HG03565 (cell line): ENCODE measurements at regions not wholly inside any gene's neighbourhood (a gene's known extent, or its start where the extent isn't known, plus 50 kb on each side); places are given as distances from the start of the nearest gene placed in this dataset.

Source experiments
- ATAC-seq: cut with Tn5 transposase; IDR thresholded peaks from one replicate; pipeline ENCODE4 v1.9.1; 2021; ENCODE audit warnings: mild to moderate bottlenecking, moderate library complexity; ENCODE audit not compliant: unreplicated experiment

- ATAC-seq, result no peak
These were observed 725.7 kb upstream of the TENM3 start for GRCh38 chr4:181517491-181517890.

DNA sequence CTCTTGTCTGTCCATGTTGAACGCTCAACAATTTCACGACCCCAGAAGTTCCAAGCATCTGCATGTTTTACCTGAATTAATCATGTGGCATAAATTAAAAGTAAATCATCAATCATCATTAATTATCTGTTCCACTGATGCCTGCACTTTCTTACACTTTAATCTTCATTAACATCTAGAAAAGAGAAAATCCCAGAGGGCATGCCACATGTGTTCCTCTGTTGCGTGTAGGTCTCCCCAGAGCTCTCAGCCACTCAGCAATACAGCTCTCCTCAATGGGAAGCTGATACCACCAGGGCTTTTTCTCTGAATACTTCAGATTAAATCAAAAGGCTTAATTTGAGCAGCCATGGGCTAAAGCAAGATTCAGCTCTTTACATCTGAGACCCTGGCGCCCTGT, 722.4 kb upstream of the TENM3 start:
- no peak for ATAC-seq

DNA sequence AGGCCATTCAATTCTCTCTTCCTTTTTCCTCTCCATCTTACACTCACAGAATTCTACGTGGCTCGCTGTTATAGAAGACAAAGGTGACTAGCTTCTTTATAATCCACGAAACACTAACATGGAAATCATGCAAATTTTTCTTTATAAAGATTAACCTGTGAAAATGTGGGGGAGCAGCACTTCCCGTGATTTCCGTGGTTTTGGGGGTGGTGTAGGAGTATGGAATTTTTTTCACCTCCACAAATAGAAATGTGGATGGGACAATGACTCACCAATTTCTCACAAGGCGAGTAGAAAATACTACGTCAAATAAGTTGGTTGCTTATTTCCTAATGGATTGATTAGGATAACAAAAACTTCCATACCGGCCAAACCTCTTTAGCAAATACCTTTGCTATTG, 719.2 kb upstream of the TENM3 start:
- no peak for ATAC-seq

DNA sequence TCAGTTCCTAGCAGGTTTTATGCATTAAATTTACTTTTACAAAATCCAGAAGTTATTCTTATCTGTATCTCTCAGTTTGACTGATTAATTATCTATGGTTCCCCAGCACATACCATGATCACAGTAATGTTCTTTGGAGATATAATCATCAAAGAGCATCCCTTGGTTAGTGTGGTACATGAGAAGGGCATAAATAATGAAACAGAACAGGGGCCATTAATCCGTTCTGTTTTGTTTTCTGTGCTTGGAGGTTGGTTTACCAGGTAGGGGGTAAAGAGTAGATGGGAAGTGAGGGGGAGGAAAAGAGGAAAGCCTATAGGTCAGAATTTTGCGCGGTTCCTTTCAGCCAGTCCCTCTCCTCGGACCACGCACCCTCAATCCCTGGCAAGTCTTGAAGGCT, 718.7 kb upstream of the TENM3 start:
- no peak for ATAC-seq

- no peak for ATAC-seq
These were observed 717.6 kb upstream of the TENM3 start for GRCh38 chr4:181525634-181526033.

DNA sequence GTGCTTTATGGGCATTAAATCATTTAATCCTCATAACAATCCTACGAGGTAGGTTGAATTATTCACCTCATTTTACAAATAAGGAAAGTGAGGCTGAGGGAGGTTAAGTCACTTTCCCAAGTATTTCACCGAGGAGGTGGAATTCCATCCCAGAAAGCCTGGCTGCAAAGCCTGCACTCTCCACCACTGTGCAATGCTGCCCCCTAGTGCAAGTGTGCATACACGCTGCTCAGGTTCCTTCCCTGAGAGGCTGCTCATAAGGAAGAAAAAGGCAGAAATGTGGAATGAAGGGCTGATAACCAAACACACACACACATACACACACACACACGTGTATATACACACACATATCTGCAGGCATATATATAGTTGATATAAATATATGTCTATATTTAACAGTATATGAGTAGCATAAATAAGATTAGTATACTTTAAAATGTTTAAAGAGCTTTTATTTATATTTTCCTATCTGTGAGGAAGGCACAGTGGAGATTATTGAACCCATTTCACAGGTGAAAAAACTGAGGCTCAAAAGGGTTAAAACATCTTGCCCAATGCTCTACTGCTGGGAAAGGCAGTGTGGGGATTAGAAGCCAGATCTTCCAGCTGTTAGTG, 714.5 kb upstream of the TENM3 start:
- peak; percentile 71 for ATAC-seq

GRCh38 chr4:181529537-181529936, 713.7 kb upstream of the TENM3 start:
- ATAC-seq, result no peak

DNA sequence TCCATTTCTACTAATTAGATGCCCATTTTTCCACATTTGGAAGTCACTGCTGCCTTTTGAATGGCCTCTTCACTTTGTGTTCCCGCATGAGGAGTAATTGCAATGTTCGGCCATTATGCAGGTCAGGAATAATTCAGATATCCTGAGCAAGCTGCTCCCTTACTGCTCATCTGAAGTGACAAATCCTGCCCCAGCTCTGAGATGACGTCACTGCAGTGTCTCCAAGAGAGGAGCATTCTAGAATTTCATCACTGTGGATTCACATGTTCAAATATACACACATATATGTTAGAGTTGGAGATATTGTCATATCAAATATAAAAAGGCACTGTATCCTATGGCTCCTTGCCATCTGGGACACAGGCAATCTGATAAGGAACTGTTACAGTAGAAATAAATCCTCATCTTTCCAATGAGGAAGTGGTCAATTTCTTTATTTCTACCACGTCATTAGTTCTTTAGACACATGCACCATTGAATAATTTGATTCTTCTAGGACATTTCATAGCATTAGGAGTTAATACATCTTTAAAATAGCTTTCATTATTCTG, 706.9 kb upstream of the TENM3 start:
- ATAC-seq, result no peak

- ATAC-seq, result no peak
These were observed 706.3 kb upstream of the TENM3 start for GRCh38 chr4:181536811-181537434.

DNA sequence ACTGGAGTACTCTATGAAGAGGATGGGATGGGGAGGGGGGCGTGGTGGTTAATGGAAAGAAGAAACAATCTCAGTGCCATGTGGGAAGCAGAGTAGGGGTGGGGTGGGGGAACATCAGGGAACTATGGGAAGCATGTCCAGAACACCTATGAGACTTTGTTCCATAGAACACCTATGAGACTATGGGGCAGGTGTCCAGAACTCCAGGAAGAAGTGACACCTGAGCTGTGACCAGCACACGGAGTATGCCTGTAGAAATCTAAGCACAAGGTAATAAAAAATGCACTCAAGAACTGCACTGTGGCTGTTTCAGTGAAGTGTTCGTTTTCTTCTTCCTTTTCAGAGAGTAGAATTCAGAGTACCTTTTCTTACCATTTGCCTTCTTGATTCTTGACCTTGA, 704.8 kb upstream of the TENM3 start:
- no peak for ATAC-seq

- no peak for ATAC-seq
These were observed 701.8 kb upstream of the TENM3 start for GRCh38 chr4:181541396-181541795.

DNA sequence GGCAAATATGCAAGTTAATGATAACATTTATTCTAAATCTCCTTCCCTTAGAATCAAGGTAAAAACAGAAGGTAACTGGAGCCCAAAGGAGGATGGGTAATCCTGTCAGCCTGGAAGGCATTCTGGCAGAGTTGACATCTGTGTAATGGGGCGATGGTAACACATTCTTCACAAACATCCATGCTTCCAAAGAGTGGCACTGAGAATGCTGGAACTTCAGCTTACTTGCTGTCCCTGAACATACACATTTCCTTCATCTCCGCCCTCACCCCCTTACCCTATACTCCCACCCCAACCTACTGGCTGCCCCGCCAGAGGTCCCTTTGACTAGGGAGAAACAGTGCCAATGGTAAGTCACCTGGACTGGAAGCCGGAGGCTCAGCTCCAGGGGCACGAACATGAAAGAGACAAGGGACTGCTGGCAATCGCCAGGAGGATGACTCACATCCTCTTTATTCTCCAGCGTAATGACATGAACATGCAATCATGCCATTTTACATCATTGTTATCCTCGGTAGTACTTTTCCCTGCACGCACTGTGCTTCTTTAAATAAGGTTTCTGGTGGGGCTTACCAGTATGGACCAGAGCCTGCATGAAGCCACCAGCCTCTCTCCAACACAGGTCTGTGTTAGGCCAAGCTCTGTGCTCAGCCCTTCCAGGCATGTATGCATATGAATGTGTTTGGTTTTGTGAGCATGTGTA, 694.2 kb upstream of the TENM3 start:
- ATAC-seq, result no peak

- no peak for ATAC-seq
These were observed 693.5 kb upstream of the TENM3 start for GRCh38 chr4:181549576-181550188.

DNA sequence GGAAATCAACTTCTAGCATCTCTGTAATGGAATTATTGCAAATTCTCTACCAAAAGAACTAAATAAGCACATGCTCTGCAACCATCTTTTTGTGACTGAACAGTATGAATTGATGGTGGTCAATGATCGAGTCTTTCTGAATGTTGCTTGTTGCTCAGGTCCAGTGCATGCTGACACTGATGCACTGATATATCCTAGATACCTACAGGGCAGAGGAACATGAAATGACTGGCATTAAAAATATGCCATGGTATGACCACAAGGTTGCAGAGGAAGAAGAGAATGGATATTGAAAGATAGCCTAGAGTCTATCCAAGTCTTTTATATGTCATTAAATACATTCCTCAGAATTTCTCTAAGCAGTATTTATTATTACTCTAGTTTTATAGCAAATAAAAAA, 692.8 kb upstream of the TENM3 start:
- ATAC-seq, result no peak

DNA sequence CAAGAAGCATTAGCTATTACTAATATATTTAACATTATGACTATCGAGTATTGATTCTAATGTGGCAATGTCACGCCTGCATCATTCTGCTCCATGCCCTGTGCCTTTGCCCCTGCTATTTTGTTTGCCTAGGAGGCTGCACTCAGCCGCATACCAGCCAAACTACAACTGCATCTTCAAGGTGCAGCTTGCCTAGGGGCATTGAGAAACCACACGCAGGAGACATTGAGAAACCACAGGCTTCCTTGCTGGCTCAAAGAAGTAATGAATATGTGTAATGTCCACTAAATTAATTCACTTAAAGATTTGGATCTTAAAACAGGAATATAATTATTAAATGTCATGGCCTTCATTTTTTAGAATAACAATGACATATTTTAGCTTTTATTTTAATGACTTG, 683.6 kb upstream of the TENM3 start:
- ATAC-seq, result no peak

DNA sequence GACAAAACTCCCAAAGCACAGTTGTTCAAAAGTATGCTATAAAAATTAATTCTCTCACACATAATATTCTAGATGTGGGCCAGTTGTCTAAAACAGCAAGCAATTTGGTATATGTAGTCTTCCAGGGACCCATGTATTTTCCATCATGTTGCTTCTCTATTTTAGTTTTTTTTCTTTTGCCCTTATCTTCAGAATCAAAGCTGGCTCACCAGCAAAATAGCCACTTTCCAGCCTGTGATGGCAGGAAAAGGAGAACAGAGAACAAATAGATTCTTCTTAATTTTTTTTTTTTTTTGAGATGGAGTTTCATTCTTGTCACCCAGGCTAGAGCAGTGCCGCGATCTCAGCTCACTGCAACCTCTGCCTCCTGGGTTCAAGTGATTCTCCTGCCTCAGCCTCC, 680.8 kb upstream of the TENM3 start:
- ATAC-seq, result no peak

DNA sequence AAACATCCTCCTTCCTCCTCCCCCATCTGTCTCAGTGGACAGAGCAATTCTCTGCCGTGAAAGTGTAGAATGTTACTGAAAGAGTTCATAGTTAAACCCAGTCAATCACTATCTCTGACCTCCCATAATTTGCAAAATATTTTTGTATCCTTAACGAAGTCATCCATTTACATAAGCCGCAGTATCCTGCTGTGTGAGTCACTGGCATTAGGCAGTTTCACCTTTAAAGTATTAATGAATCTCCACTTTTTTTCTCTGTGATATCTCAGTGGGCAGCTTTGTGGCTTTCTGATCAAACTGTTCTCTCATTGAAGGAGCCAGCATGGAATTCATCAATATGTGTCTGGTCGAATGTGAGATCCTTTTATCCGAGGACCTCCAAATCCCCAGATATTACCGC, 678.6 kb upstream of the TENM3 start:
- no peak for ATAC-seq

GRCh38 chr4:181566490-181566889, 676.7 kb upstream of the TENM3 start:
- ATAC-seq, result no peak

DNA sequence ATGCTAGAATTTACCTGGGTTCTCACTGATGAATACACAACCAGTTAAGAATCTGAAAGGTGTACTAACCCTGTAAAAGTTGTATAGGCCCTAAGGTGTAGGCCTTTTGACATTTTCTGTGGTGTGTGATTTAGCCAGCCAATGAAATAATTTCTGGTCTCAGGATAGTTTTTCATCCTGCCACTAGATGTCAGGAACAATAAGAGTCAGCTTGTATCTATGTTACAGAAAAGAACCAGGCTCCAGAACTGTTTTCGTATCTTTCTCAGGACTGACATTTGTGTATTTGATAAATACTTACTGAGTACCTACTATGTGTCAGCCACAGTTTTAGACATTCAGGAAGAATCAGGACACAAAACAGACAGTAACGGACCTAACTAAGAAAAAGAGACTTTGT, 673.6 kb upstream of the TENM3 start:
- peak; percentile 94 for ATAC-seq

- no peak for ATAC-seq
These were observed 664.3 kb upstream of the TENM3 start for GRCh38 chr4:181578911-181579310.

DNA sequence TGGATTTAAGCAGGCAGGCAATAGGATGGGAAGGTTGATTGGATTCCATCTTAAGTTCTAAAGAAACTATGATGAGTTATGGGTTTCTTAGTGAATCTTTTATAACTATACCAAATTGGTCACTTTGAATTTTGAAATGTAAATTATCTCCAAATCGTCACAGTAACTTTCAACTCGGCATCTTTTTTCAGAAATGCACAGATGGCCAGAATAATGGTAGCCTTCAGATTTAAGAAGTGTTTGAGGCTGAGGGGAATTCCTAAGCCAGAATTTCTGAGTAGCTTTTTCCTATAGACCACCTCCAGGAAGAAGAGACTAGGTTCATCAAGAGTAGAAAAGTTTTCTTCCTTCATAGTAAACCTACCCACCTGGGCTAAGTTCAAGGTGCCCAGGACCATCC, 663.7 kb upstream of the TENM3 start:
- no peak for ATAC-seq

DNA sequence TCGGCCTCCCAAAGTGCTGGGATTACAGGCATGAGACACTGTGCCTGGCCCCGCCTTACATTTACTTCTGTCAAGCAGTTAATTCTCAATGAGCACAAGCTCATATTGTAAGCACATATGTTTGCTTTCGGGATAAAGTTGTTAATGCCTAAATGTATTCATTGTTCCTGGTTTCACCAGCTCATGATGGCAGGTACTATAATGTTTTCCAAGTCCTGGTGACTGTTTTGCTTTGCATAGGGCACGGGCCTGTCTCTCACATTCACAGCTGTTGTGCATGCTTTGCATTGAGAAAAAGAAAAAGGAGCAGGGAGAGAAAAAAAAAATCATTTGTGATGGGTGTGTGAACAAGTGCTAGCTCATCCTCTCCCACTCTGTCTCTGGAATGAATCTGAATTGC, 661.2 kb upstream of the TENM3 start:
- no peak for ATAC-seq
